GM19025 (cell line): ENCODE measurements at regions not wholly inside any gene's neighbourhood (a gene's known extent, or its start where the extent isn't known, plus 50 kb on each side); places are given as distances from the start of the nearest gene placed in this dataset.
"Not testable (repeated sequence)": the region's sequence is repeated elsewhere in the genome, so short reads cannot be mapped to it uniquely, and the experiment has no call there.

Experiments used
- ATAC-seq: cut with Tn5 transposase; IDR thresholded peaks from one replicate; pipeline ENCODE4 v1.9.1; 2021; ENCODE audit warnings: mild to moderate bottlenecking, low read depth, moderate library complexity; ENCODE audit not compliant: unreplicated experiment

GRCh38 chr10:2925631-2926030 lies 141.7 kb upstream of the PFKP start:
- no peak for ATAC-seq

- no peak for ATAC-seq
These were observed 142.9 kb upstream of the PFKP start for GRCh38 chr10:2924431-2924830.

- ATAC-seq: no peak
These were observed 145.2 kb upstream of the PFKP start for GRCh38 chr10:2921956-2922680.

- ATAC-seq: no peak
These were observed 146.7 kb upstream of the PFKP start for GRCh38 chr10:2920637-2921036.

- no peak for ATAC-seq
These were observed 147.2 kb upstream of the PFKP start for GRCh38 chr10:2920168-2920567.

- ATAC-seq: no peak
These were observed 148.3 kb upstream of the PFKP start for GRCh38 chr10:2919016-2919415.

GRCh38 chr10:2918489-2918888 lies 148.9 kb upstream of the PFKP start:
- no peak for ATAC-seq

GRCh38 chr10:2917926-2918325 lies 149.4 kb upstream of the PFKP start:
- no peak for ATAC-seq

- ATAC-seq: no peak
These were observed 151.9 kb upstream of the PFKP start for GRCh38 chr10:2915412-2915811.

GRCh38 chr10:2914741-2915140 lies 152.6 kb upstream of the PFKP start:
- ATAC-seq: no peak

GRCh38 chr10:2913474-2913873 lies 153.9 kb upstream of the PFKP start:
- ATAC-seq: no peak

- ATAC-seq: no peak
These were observed 156.7 kb upstream of the PFKP start for GRCh38 chr10:2910656-2911055.

GRCh38 chr10:2909921-2910320 lies 157.4 kb upstream of the PFKP start:
- ATAC-seq: no peak

GRCh38 chr10:2908851-2909630 lies 158.3 kb upstream of the PFKP start:
- no peak for ATAC-seq

GRCh38 chr10:2906974-2907373 lies 160.4 kb upstream of the PFKP start:
- ATAC-seq: no peak

GRCh38 chr10:2905851-2906250 lies 161.5 kb upstream of the PFKP start:
- ATAC-seq: no peak

- no peak for ATAC-seq
These were observed 166.8 kb upstream of the PFKP start for GRCh38 chr10:2900530-2900929.

- ATAC-seq: no peak
These were observed 167.9 kb upstream of the PFKP start for GRCh38 chr10:2899246-2899951.

GRCh38 chr10:2898509-2898860 lies 168.9 kb upstream of the PFKP start:
- no peak for ATAC-seq

- no peak for ATAC-seq
These were observed 169.5 kb upstream of the PFKP start for GRCh38 chr10:2897619-2898508.

- not testable (repeated sequence) for ATAC-seq
These were observed 171.0 kb upstream of the PFKP start for GRCh38 chr10:2896334-2896733.
